GM18508 (cell line): ENCODE measurements at regions not wholly inside any gene's neighbourhood (a gene's known extent, or its start where the extent isn't known, plus 50 kb on each side); places are given as distances from the start of the nearest gene placed in this dataset.
"Not testable (repeated sequence)": the region's sequence is repeated elsewhere in the genome, so short reads cannot be mapped to it uniquely, and the experiment has no call there.

Experiments
- ATAC-seq: cut with Tn5 transposase; IDR thresholded peaks from one replicate; pipeline ENCODE4 v1.9.1; 2021; ENCODE audit warnings: moderate number of reproducible peaks; ENCODE audit not compliant: insufficient read depth, unreplicated experiment

DNA sequence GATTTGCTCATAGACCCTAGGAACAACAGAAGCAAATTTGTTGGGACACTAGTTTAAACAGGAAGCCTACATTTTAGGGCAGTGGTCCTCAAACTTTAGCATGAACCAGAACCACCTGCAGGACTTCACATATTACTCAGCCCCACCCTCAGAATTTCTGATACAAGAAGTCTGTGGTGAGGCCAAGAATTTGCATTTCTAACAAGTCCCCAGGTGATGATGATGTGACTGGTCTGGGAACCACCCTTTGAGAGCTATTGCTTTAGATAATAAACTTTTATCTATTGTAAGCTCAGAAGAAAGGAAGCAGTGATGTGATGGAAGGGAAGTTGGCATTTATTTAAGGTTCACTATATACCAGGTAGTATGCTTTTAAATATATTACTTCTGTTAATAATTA is 194.0 kb downstream of the FAM181B start:
- no peak for ATAC-seq

DNA sequence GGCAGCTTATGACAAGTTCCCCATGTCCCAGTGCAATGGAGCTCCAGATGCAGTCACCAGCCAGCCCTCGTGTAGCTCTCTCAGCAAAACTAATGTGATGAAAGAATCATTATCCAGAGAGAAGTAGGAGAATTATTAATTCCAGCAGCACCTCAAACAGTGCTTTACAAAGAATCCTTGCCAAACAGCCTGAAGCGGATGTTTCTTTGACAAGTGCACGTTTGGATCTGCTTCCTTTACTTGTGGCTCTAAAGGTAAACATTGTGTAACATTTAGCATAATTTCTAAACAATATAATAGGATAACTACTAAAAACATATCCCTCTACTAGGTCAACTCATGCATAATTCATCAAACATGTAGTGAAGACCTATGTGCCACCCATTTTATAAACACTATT is 197.0 kb downstream of the FAM181B start:
- ATAC-seq, result no peak

DNA sequence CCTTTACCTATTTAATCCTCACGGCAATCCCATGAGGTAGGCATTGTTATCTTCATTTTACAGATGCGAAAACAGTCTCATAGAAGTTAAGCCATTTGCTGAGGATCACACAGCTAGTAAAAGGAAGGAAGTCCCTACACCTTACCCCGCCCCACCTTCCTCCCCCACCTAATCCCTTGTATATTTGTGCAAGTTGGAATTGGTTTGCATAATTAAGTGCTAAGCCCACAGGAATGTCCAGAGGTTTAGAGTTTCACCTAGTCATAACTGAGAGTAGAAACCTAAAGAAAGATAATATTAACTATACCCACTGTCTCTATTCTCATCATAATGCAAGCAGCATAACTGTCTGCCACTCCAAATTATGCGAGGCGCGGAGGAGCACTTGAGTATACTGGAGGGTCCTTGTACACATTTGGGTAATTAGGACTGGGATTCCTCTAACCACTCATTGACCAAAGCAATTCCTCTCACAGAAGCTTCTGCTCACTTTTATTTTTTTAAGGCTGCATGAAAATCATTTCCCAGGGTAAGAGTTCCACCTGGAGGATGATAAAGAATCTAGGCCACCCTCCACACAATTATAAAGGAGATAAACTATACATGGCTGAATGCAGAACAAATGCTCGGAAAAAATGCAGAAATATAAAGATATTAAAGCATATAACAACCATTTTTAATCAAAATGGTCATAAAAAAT is 199.9 kb downstream of the FAM181B start:
- no peak for ATAC-seq

DNA sequence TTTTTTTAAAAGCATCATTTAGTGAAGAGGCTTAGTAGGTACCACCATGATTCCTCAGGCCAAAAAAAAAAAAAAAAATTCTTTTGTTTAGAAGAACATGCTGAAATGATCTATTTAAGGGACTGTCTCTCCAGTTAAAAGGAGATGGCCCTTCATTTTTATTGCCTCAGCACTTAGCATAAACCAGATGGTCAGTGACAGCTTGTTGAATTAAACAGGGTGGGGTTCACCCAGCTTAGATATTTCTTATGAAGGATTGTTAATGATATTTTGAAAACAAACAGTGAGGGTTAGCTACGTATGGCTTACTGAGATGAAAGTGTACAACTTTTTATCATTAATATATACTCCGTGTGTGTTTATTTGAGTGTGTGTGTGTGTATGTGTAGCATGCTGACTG is 203.7 kb downstream of the FAM181B start:
- no peak for ATAC-seq

DNA sequence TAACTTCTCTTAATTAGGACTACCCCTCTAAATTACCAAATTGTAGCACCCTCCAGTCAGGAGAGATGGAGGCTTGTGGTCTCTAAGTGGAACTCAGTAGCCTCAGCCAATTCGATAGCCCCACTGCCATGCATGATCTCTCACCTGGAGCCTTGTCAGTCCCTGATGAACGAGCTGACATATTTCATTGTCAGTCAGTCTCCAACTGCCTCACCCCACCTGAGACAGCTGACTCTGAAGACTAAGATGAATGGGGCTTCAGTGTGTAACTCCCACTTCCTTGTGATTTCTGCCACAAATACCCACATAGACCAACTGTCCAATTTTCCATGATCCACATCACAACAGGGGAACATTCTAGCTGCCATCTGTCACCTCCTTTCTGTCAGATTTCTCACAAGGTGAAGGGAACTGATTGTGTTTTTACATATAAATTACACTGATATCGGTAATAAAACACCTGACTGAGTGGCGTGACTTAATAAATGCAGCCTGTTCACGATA is 206.5 kb downstream of the FAM181B start:
- ATAC-seq, result no peak

DNA sequence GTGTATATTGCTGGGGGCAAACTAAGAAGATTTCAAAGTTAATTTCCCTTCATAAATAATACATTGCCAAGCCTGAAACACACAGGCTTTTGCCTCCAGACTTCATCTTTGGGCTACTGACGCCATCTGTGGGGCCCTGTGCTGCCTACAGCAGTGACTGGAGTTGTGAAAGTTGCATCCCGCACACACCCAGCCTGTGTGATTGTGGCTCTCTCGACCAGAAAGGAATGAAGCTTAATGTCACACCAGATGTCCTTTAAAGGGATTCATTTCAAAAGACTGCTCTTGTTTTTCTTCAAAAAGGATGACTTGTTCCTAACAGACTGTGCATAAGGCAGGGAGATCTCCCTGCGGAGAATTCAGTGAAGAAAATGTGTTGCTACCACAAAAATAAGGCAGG is 210.5 kb downstream of the FAM181B start:
- no peak for ATAC-seq

DNA sequence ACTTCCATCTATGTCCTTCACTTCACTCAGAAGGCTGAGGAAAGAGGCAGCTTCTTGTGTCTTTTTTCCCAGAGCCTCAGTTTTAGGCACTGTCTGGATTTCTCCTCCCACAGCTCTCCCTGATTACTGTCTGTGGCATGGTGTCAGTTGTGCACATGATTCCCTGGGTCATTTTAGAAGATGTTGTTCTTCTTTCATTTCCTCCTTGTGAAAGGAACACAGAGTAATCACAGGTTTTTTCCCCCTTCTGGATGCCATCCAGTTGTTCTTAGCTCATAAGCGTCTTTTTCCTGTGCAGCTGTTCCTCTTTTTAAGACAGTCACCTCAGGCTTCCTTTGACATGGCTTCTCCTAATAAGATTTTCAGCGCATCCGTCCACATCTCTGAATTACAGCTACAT is 212.2 kb downstream of the FAM181B start:
- no peak for ATAC-seq

DNA sequence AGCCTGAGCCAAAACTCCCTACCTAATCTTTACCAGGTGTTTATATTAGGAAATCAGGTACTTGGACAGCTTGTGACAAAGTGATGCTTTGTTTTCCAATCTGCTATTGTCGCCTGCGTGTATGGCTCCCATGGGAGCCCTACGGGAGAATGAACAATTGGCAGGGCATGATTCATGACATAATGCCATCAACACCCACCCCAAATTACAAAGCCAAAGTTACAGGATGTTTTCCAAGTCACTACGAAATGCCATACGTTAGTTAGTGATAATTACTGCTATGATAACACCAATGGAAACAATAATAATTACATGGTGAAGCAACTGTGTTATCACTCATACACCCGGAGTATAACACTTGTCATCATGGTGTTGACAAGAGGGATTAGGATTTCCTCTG is 226.4 kb downstream of the FAM181B start:
- ATAC-seq, result no peak

DNA sequence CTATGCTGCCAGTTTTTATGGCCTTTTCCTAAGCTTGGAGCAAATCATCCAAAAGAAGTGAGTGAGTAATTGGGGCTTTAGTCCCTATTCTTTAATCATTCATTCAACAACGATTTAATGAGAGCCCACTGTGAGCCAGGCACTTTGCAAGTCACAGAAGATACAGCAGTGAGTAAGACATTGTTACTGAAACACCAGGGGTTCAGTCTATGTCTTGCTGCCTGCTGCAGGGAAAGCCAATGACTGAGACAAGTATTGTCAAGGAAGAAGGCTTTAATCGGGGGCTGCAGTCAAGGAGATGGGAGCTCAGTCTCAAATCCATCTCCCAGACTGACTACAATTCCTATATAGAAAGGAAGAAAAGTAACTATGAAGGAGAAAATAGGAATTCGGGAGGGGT is 228.3 kb downstream of the FAM181B start:
- ATAC-seq, result no peak

DNA sequence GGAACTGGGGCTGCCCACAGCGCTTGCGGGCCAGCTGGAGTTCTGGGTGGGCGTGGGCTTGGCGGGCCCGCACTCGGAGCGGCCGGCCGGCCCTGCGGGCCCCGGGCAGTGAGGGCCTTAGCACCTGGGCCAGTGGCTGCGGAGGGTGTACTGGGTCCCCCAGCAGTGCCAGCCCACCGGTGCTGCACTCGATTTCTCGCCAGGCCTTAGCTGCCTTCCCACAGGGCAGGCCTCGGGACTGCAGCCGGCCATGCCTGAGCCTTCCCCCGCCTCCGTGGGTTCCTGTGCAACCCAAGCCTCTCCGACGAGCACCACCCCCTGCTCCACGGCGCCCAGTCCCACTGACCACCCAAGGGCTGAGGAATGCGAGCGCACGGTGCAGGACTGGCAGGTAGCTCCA is 232.5 kb downstream of the FAM181B start:
- ATAC-seq, result not testable (repeated sequence)

DNA sequence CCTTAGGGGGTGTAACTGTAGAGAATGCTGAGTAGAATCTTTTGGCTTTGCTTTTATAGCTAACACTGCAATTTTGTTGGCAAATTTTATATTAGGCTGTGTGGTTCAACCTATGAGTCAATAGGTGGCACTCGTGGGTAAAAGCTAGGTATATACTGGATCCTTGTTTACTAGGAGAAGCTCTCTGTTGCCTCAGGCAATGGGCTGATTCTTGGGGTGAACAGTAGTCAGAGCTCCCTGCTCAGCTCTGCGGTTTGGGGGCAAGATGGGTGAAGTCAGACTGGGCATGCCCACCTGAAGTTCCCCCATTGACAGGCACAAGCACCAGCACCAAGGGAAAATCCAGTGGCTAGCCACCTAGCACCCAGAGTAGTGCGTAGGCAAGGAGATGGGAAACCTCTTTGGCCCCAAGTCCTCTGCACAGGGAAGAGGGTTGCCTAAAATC is 238.7 kb downstream of the FAM181B start:
- ATAC-seq, result peak; percentile 59

DNA sequence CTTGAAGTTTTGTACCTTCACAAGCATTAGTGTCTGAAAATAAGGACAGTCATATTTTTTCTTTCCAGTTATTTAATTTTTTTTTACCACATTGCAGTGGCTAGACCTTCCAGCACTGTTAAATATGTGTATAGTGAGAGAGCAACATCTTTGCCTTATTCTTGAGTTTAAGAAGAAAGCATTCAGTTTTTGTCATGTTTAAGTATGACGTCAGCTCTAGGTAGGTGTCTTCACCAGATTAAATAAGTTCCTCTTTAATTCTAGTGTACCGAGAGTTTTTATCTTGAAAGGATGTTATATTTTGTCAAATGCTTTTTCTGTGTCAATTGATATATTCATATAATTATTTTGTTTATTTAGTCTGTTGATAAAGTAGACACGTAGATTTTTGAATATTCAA is 258.8 kb downstream of the FAM181B start:
- no peak for ATAC-seq

DNA sequence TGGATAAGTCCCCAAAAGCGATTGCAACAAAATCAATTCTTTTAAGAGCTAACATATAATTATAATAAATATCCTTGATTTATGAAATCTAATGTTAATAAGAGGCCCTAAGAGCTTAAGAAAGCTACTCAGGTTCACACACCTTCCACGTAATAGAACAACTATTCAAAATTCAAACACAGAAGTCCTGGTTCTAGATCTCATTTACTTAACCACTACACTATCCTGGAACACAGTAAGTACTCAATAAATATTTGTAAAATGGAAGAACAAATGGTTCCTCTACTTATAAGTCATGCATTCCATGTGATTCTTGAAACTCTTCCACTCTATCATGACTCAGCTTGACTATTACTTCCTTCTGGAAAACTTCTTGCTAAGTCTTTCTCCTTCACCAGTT is 268.2 kb downstream of the FAM181B start:
- no peak for ATAC-seq

DNA sequence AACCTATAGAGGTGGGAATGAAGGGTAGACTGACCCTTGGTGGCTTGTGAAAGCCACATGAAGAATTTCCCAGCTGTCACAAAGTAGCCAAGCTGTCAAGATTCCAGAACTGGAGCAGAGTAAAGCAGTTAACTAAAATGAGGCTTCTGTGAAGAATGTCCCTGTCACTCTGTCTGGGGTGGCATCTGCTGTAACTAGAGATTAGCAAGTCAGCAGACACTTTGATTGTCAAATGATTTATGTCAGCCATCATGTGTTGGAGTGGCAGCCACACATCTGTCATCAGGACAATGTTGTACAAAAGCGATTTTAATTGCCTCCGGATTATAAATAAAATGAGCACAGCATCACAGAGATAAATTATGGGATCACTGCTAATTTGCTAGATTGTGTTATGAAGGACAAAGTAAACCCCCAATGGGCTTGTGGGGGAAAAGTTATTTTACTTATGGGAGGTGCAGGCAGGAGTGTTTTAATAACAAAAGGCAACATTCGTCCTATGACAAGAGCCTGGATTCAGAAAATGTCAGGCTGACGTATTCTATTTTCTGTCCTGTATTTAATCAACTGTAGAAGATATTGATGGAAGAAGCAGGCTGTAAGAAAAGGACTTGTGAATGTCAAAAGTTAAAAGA is 270.9 kb downstream of the FAM181B start:
- no peak for ATAC-seq

DNA sequence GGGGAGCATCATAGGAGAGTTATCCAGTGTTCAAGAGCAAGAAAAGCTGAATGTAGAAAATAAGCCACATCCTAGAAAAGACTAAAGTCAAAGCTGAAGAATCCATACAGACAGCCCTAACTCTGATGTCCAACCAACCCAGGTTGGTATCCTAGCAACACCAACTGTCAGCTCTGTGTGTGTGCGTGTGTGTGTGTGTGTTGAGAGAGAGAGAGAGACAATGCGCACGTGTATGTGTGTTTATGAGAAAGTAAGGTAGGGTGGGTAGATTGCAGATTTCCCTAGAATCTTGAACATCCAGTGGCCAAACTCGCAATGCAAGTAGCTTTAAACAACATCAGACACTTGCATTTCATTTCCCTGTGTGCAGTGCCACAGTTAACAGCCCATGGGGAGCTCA is 274.9 kb downstream of the FAM181B start:
- no peak for ATAC-seq

DNA sequence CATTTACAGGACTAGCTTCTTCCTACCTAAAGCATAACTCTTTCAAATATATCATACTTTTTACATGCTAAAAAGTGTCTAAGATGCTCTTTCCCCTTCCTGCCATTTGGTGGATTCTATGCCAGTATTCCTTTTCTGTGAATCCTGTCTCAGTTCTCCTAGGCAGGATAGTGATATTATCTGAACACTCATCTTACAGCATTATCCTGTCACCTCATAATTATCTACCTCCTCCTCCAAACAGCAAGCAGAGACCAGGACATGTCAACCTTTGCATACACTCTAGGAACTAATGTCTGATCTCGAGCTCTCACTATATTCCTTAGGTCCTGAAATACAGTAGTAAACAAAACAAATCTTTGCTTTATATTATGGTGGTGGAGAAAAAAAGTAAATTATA is 275.5 kb downstream of the FAM181B start:
- ATAC-seq, result no peak

DNA sequence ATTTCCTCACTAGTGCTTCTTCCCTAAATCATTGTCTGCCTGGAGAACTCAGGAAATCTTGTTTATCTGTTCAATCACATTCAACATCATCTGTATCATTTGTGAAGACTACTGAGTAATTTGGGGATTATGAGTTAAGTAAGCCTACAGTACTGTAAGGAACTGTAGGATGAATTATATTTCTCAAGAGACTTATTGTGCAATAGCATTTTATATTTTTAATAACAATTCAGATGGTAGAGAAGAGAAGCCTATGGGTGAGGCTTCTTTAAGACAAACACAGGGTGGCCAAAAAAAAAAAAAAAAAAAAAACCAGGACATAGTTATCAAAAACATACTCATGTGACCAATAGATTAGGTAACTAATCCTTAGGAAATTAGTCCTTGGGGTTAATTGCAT is 282.7 kb downstream of the FAM181B start:
- ATAC-seq, result no peak

DNA sequence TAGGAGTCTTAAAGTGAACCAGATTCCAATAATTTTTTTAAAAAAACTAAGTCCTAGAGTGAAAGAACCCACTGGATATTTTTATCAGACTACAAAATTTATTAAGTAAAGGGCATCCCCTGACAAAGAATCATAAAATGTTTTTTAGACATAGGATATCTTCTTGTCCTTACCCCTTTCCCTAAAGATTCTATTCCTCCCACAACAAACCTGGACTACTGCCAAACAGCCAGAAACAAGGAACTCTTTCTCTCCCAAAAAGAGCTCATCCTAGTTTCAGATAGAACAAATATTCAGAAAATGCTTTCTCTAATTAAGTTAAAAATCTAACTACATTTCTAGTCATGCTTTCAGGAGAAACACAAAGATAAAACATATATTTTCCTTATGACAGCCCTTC is 327.1 kb downstream of the FAM181B start:
- no peak for ATAC-seq

DNA sequence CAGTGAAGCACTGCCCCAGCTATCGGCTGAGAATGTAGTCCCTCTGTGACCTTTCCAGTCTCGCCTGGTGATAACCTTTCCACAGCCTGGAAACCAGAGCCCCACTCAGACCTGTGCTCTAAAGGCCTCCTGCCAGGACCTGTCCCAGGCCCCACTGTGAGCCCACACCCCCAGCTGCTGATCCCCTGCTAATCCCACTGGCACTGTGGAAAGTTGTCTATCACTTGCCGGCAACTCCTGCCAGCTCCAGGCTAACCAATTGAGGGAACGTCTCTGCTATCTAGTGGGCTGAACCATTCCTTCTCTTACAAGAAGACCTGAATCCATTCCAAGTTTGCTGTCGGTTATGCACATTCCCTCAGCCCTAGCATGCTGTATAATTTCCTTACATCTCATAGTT is 328.2 kb downstream of the FAM181B start:
- ATAC-seq, result no peak

DNA sequence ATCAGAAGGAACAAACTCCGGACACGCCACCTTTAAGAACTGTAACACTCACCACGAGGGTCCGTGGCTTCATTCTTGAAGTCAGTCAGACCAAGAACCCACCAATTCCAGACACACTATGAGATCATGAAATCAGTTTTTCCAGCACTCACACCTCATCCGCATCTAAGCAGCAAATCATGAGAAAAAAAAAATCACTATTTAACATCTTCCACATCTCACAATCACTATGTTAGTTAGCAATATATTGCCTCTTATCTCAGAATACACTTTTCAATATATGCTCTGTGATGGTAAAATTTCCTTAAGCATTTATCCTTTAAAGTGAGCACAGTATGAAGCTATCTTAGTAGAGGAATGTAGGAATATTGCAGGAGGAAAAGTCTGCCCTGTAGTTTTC is 328.7 kb downstream of the FAM181B start:
- ATAC-seq, result no peak

DNA sequence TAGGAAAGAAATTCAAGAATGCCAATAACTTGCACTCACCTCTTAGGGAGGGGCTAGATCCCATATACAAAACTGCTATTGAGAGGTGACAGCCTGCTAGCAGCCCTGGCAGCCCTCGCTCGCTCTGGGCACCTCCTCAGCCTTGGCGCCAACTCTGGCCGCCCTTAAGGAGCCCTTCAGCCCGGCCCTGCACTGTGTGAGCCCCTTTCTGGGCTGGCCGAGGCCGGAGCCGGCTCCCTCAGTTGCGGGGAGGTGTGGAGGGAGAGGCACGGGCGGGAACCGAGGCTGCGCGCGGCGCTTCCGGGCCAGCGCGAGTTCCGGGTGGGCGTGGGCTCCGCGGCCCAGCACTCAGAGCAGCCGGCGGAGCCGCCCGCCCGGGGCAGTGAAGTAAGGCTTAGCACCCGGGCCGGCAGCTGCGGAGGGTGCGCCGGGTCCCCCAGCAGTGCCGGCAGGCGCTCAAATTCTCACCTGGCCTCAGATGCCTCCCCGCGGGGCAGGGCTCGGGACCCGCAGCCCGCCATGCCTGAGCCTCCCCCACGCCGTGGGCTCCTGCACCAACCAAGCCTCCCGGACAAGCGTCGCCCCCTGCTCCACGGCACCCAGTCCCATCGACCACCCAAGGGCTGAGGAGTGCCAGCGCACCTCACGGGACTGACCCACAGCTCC is 329.9 kb downstream of the FAM181B start:
- ATAC-seq, result no peak
